Mesodermal cell (in vitro differentiated cells): ENCODE measurements at regions not wholly inside any gene's neighbourhood (a gene's known extent, or its start where the extent isn't known, plus 50 kb on each side); places are given as distances from the start of the nearest gene placed in this dataset.

Experiments used
- H3K27ac ChIP-seq: 2 replicates; pipeline ENCODE4 v1.7.0; 2013; ENCODE audit warnings: mild to moderate bottlenecking, low read depth, low read length, moderate library complexity; ENCODE audit not compliant: severe bottlenecking
- H3K36me3 ChIP-seq: 2 replicates; pipeline ENCODE4 v1.7.1; 2013; ENCODE audit warnings: mild to moderate bottlenecking, low read length, moderate library complexity; ENCODE audit not compliant: control insufficient read depth, insufficient read depth
- H3K4me1 ChIP-seq: one replicate; pipeline ENCODE4 v1.7.1; 2013; ENCODE audit warnings: mild to moderate bottlenecking, low read length; ENCODE audit not compliant: insufficient read depth, control insufficient read depth, poor library complexity, severe bottlenecking
- H3K4me3 ChIP-seq: 2 replicates; pipeline ENCODE4 v1.7.0; 2013; ENCODE audit warnings: low read length, control low read depth, mild to moderate bottlenecking; ENCODE audit not compliant: insufficient read depth, poor library complexity, severe bottlenecking; ENCODE audit errors: extremely low read depth
- H3K9me3 ChIP-seq: 2 replicates; pipeline ENCODE4 v1.7.1; 2013; ENCODE audit warnings: mild to moderate bottlenecking, low read length, moderate library complexity; ENCODE audit not compliant: control insufficient read depth
- WGBS, 2 experiments: methylation state at CpG; one replicate each; pipeline ENCODE4 v1.1.5; 2013; ENCODE audit warnings: missing lambda C conversion rate in 2 of 2; ENCODE audit not compliant: insufficient coverage in 2 of 2; 5-methylcytosine and 5-hydroxymethylcytosine counted together

- Histone ChIP-seq H3K4me3 (no peak overlapping the region), H3K4me1 (no peaks in the 10 kb centered on the region), H3K27ac (no peak overlapping the region), H3K9me3 (no peaks in the 10 kb centered on the region), H3K36me3 (no peaks in the 10 kb centered on the region)
- 63 to 90% methylated on average over 1 of the region's 1 CpG for WGBS, 2 experiments
Observed at GRCh38 chr5:81914696-81915095, 57.1 kb upstream of the ATG10 start.

GRCh38 chr5:81912933-81913332 lies 58.9 kb upstream of the ATG10 start:
- H3K27ac ChIP-seq: no peak overlapping the region
- 82 to 88% methylated on average over 5 to 7 of the region's 8 CpGs for WGBS, 2 experiments
- no peaks in the 10 kb centered on the region for H3K36me3 ChIP-seq
- H3K9me3 ChIP-seq: no peaks in the 10 kb centered on the region
- no peaks in the 10 kb centered on the region for H3K4me1 ChIP-seq
- no peak overlapping the region for H3K4me3 ChIP-seq

- H3K9me3 ChIP-seq: no peaks in the 10 kb centered on the region
- no peak overlapping the region for H3K27ac ChIP-seq
- H3K4me1 ChIP-seq: no peaks in the 10 kb centered on the region
- H3K36me3 ChIP-seq: no peaks in the 10 kb centered on the region
- H3K4me3 ChIP-seq: no peak overlapping the region
- WGBS, 2 experiments: no CpG with 5 or more reads among the region's 1 CpG
Observed at GRCh38 chr5:81909677-81910076, 62.1 kb upstream of the ATG10 start.

DNA sequence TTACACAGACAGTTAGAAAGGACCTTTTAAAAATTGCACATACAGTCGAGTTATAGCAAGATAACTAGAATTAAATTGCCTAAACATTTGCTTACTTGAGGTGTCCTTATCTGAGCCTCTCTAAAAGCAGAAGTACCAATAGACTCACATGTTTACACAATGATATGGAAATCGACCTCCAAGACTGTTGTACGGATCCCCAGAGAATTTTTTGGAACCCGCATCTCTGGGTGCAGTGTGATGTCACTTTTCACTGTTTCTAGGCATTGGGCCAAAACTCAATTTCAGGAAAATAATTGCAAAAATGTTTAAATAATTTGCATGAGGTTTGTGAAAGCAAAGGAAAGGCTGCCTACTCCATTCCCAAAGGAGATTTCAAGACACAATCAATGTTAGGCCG lies 63.1 kb upstream of the ATG10 start:
- H3K4me3 ChIP-seq: no peak overlapping the region
- H3K9me3 ChIP-seq: no peaks in the 10 kb centered on the region
- H3K36me3 ChIP-seq: no peaks in the 10 kb centered on the region
- no peak overlapping the region for H3K27ac ChIP-seq
- peaks cover 7% of the 10 kb centered on the region for H3K4me1 ChIP-seq
- 93 to 100% methylated on average over 1 to 5 of the region's 5 CpGs for WGBS, 2 experiments

DNA sequence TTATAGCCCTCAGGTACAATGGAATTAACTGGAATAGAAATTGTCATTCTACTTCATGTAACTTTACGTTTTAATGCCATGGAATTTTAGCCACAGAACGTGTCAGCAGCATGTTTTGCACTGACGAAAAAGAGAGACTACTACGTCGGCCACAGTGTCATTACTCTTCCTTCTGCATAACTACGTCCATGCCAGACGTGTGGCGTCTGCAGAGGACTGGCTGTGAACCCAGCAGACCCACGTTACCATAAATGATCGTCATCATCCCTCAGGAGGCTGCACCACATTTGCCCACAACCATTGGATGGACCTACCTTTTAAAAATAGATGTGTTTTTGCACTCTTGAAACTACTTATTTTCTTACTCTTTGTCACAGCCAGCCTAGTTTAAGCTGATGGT lies 63.8 kb upstream of the ATG10 start:
- Histone ChIP-seq H3K4me1 (peaks cover 7% of the 10 kb centered on the region), H3K9me3 (no peaks in the 10 kb centered on the region), H3K36me3 (no peaks in the 10 kb centered on the region), H3K4me3 (no peak overlapping the region), H3K27ac (no peak overlapping the region)
- 93 to 96% methylated on average over 8 to 9 of the region's 10 CpGs for WGBS, 2 experiments

GRCh38 chr5:81907012-81907635 lies 64.7 kb upstream of the ATG10 start:
- no peaks in the 10 kb centered on the region for H3K9me3 ChIP-seq
- H3K36me3 ChIP-seq: no peaks in the 10 kb centered on the region
- no peak overlapping the region for H3K27ac ChIP-seq
- WGBS, 2 experiments: 88 to 100% methylated on average over 3 to 4 of the region's 4 CpGs
- H3K4me1 ChIP-seq: peaks cover 7% of the 10 kb centered on the region
- H3K4me3 ChIP-seq: no peak overlapping the region

- no peak overlapping the region for H3K4me3 ChIP-seq
- no peaks in the 10 kb centered on the region for H3K36me3 ChIP-seq
- whole genome bisulfite sequencing, 2 experiments: 91 to 98% methylated on average over 4 to 5 of the region's 5 CpGs
- H3K27ac ChIP-seq: no peak overlapping the region
- no peaks in the 10 kb centered on the region for H3K9me3 ChIP-seq
- peaks cover 7% of the 10 kb centered on the region for H3K4me1 ChIP-seq
Observed at GRCh38 chr5:81906086-81906485, 65.7 kb upstream of the ATG10 start.

- H3K36me3 ChIP-seq: no peaks in the 10 kb centered on the region
- H3K4me3 ChIP-seq: no peak overlapping the region
- WGBS, 2 experiments: 100% methylated on average over 1 of the region's 2 CpGs; no CpG with 5 or more reads in 1 of the 2 experiments
- no peaks in the 10 kb centered on the region for H3K9me3 ChIP-seq
- H3K4me1 ChIP-seq: peaks cover 7% of the 10 kb centered on the region
- H3K27ac ChIP-seq: no peak overlapping the region
Observed at GRCh38 chr5:81904861-81905260, 67.0 kb upstream of the ATG10 start.

GRCh38 chr5:81904166-81904565 lies 67.7 kb upstream of the ATG10 start:
- no peak overlapping the region for H3K4me3 ChIP-seq
- no peaks in the 10 kb centered on the region for H3K9me3 ChIP-seq
- H3K27ac ChIP-seq: no peak overlapping the region
- H3K4me1 ChIP-seq: peaks cover 7% of the 10 kb centered on the region
- no peaks in the 10 kb centered on the region for H3K36me3 ChIP-seq
- WGBS, 2 experiments: no CpG with 5 or more reads among the region's 3 CpGs

DNA sequence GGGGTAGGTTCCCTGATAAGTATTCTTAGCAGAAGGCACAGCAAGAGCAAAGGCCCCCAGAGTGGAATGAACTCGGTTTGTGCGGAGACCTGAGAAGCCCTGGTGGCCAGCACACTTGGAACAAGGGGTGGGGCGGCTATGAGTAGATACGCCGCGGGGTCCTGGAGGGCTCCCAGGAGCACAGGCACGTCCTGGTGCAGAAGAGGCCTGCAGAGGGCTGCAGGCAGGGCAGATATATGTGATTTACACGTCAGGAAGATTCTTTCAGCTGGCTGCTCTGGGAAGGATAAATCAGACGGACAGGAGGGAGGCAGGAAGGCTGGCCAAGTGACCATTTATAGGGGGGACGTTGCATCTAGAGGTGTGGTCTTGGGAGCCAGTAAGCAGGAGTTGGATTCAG lies 70.2 kb upstream of the ATG10 start:
- H3K36me3 ChIP-seq: no peaks in the 10 kb centered on the region
- peaks cover 7% of the 10 kb centered on the region for H3K4me1 ChIP-seq
- H3K4me3 ChIP-seq: no peak overlapping the region
- WGBS, 2 experiments: 90 to 94% methylated on average over 9 to 10 of the region's 10 CpGs
- H3K27ac ChIP-seq: no peak overlapping the region
- no peaks in the 10 kb centered on the region for H3K9me3 ChIP-seq

- Histone ChIP-seq H3K27ac (no peak overlapping the region), H3K9me3 (no peaks in the 10 kb centered on the region), H3K4me3 (no peak overlapping the region), H3K4me1 (peaks cover 4% of the 10 kb centered on the region), H3K36me3 (no peaks in the 10 kb centered on the region)
- WGBS, 2 experiments: no CpG with 5 or more reads among the region's 2 CpGs
Observed at GRCh38 chr5:81899123-81899522, 72.7 kb upstream of the ATG10 start.
